ENCODE measurements at regions not wholly inside any gene's neighbourhood (a gene's known extent, or its start where the extent isn't known, plus 50 kb on each side); places are given as distances from the start of the nearest gene placed in this dataset.

GRCh38 chr2:139968588-139968987 is 1188.4 kb upstream of the NXPH2 start:
- no peak overlapping the region for H3K4me3 ChIP-seq
- intact Hi-C loops (cut with DNase I): no loop called here
- no peaks in the 10 kb centered on the region for H3K9me3 ChIP-seq
- H3K27me3 ChIP-seq: no peaks in the 10 kb centered on the region
- no peak overlapping the region for H3K27ac ChIP-seq
- TF ChIP-seq POLR2A (IDR thresholded peaks at IDR 0.05) (no peak), POLR2AphosphoS5 (IDR thresholded peaks at IDR 0.05; ENCODE audit: insufficient read depth in 1 of 2, low read depth in 1 of 2) (no peak)
- TF ChIP-seq, protein P1, sequence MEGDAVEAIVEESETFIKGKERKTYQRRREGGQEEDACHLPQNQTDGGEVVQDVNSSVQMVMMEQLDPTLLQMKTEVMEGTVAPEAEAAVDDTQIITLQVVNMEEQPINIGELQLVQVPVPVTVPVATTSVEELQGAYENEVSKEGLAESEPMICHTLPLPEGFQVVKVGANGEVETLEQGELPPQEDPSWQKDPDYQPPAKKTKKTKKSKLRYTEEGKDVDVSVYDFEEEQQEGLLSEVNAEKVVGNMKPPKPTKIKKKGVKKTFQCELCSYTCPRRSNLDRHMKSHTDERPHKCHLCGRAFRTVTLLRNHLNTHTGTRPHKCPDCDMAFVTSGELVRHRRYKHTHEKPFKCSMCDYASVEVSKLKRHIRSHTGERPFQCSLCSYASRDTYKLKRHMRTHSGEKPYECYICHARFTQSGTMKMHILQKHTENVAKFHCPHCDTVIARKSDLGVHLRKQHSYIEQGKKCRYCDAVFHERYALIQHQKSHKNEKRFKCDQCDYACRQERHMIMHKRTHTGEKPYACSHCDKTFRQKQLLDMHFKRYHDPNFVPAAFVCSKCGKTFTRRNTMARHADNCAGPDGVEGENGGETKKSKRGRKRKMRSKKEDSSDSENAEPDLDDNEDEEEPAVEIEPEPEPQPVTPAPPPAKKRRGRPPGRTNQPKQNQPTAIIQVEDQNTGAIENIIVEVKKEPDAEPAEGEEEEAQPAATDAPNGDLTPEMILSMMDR (IDR thresholded peaks at IDR 0.05): no peak
- H3K4me1 ChIP-seq: no peaks in the 10 kb centered on the region
- no peaks in the 10 kb centered on the region for H3K36me3 ChIP-seq
- DNase-seq (ENCODE audit: extremely low spot score in 2 of 2): no peak

GRCh38 chr2:139967665-139968064 is 1187.5 kb upstream of the NXPH2 start:
- intact Hi-C loops (cut with DNase I): no loop called here
- no peak for DNase-seq (ENCODE audit: extremely low spot score in 2 of 2)

DNA sequence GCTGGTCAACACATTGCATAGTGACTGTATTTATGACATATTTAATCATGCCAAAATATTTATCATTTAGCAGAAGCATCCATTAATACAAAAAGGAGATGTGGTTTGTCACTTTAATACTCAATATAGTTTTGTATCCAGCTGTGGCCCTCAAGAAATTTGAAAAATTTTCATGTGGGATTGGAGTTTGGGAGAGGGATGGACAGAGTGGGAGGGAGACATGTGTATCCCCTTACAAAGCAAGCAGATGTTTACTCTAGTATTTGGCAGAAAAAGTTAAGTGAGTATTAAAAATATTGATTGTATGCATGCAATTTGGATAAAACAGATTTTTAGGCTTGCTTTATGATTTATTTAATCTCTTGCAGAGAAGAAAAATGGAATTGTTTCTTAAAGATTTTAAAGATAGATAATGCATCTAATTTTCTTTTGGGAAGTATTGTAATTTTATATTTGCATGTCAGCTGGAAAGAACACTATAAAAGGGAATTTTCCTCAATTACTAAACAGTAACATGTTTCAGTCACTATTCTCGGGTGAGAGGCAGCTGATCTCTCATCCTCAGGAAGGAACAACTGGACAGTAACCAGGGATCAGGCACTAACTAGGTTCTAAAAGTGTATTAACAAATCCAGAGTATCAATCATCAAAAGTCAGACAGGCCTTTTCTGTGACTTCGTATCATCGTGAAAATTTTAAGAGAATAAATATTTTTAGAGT is 1184.7 kb upstream of the NXPH2 start:
- Histone ChIP-seq H3K36me3 (no peaks in the 10 kb centered on the region), H3K9me3 (no peaks in the 10 kb centered on the region), H3K4me1 (no peaks in the 10 kb centered on the region), H3K27ac (no peak overlapping the region), H3K27me3 (no peaks in the 10 kb centered on the region), H3K4me3 (no peak overlapping the region)
- intact Hi-C loops (cut with DNase I): no loop called here
- DNase-seq (ENCODE audit: extremely low spot score in 2 of 2): no peak
- TF ChIP-seq POLR2AphosphoS5 (IDR thresholded peaks at IDR 0.05; ENCODE audit: insufficient read depth in 1 of 2, low read depth in 1 of 2): no peak
- TF ChIP-seq, protein P1 (IDR thresholded peaks at IDR 0.05): no peak
- no peak for TF ChIP-seq POLR2A (IDR thresholded peaks at IDR 0.05)

More at GRCh38 chr2:139967665-139968064, 1187.5 kb upstream of the NXPH2 start:
- no peaks in the 10 kb centered on the region for H3K9me3 ChIP-seq
- H3K4me1 ChIP-seq: no peaks in the 10 kb centered on the region
- TF ChIP-seq POLR2A (IDR thresholded peaks at IDR 0.05): no peak
- TF ChIP-seq, protein P1 (IDR thresholded peaks at IDR 0.05): no peak
- no peak overlapping the region for H3K27ac ChIP-seq
- no peak overlapping the region for H3K4me3 ChIP-seq
- no peaks in the 10 kb centered on the region for H3K36me3 ChIP-seq
- H3K27me3 ChIP-seq: no peaks in the 10 kb centered on the region

DNA sequence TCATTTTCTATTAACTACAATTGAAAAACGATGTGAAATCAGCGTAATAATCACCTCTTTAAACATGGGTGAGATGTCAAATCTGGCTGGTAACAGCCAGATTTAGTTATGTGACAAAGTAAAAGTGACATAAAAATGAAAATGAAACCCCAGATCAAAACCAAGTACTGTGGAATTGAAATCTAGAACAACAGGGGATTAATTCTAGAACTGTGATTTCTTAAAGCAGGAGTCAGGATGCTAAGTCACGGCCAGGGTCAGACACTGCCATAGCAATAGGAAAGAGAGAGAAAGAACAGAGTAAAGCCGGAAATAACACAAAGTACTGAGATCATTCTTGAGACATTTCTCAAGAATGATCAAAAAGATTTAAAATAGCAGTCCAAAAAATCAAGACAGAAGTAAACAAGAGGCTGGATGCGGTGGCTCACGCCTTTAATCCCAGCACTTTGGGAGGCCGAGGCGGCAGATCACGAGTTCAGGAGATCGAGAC is 1183.7 kb upstream of the NXPH2 start:
- H3K4me1 ChIP-seq: no peaks in the 10 kb centered on the region
- no peak overlapping the region for H3K4me3 ChIP-seq
- no peaks in the 10 kb centered on the region for H3K9me3 ChIP-seq
- no peak overlapping the region for H3K27ac ChIP-seq
- no peaks in the 10 kb centered on the region for H3K27me3 ChIP-seq
- H3K36me3 ChIP-seq: no peaks in the 10 kb centered on the region
- no peak for DNase-seq (ENCODE audit: extremely low spot score in 2 of 2)
- TF ChIP-seq POLR2A (IDR thresholded peaks at IDR 0.05) (no peak), POLR2AphosphoS5 (IDR thresholded peaks at IDR 0.05; ENCODE audit: insufficient read depth in 1 of 2, low read depth in 1 of 2) (no peak)
- TF ChIP-seq, protein P1 (IDR thresholded peaks at IDR 0.05): no peak
- intact Hi-C loops (cut with DNase I): no loop called here

DNA sequence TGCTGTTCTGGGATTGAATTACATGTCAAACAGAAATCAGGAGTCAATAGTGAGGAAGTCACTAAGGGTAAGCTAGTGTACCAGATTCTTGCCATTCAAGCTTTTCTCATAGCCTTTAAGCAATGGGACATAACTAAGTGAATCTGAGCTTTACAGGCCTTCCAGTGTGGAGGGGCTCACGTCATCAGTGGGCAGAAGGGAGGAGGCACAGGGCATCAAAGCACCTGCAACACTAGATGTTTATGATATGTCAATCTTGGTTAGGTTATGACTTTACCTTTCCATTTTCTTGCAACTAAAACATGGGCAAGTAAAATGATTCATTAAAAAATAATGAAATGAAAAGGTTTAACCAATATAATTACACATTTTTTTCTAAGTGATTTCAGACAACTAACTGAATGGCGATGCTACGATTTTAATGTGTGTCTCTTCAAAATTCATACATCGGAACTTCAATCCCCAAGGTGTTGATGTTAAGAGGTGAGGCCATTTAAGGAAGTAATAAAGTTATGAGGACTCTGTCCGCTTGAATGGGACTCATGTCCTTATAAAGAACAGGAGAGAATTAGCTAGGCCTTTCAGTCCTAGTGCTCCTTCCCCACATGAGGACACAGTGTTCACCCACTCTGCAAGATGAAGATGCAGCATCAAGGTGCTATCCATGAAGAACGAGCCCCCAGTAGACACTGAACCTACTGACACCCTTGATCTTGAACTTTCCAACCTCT is 1169.2 kb upstream of the NXPH2 start:
- Histone ChIP-seq H3K4me1 (no peaks in the 10 kb centered on the region), H3K27ac (no peak overlapping the region), H3K4me3 (no peak overlapping the region), H3K9me3 (no peaks in the 10 kb centered on the region), H3K36me3 (no peaks in the 10 kb centered on the region), H3K27me3 (no peaks in the 10 kb centered on the region)
- intact Hi-C loops (cut with DNase I): no loop called here
- TF ChIP-seq, protein P1 (IDR thresholded peaks at IDR 0.05): no peak
- no peak for TF ChIP-seq POLR2A (IDR thresholded peaks at IDR 0.05)
- no peak for TF ChIP-seq POLR2AphosphoS5 (IDR thresholded peaks at IDR 0.05; ENCODE audit: insufficient read depth in 1 of 2, low read depth in 1 of 2)
- no peak for DNase-seq (ENCODE audit: extremely low spot score in 2 of 2)

Measured in vagina (tissue), 2 donors.